ENCODE measurements at regions not wholly inside any gene's neighbourhood (a gene's known extent, or its start where the extent isn't known, plus 50 kb on each side); places are given as distances from the start of the nearest gene placed in this dataset.

GRCh38 chr20:23233341-23233740 is 117.2 kb upstream of the NXT1 start:
- Histone ChIP-seq H2BK120ac (ENCODE audit: low read depth, low read length) (no peak overlapping the region), H4K5ac (ENCODE audit: low read depth, low read length) (no peak overlapping the region), H3K4me1 (ENCODE audit: control insufficient read depth, insufficient read depth, low read length) (peaks cover 11% of the 10 kb centered on the region; the same call in 1 of the 2 replicates), H2BK5ac (ENCODE audit: low read depth, low read length, poor library complexity, severe bottlenecking) (no peak overlapping the region), H2AFZ (replicated peaks; ENCODE audit: low read length, poor library complexity) (no peak overlapping the region), H3K79me1 (ENCODE audit: low read depth in 1 of 2, low read length in 2 of 2) (no peaks in the 10 kb centered on the region), H3K27me3 (ENCODE audit: control insufficient read depth, insufficient read depth, low read length) (peaks cover 6% of the 10 kb centered on the region; the same call in 1 of the 2 replicates), H4K20me1 (ENCODE audit: insufficient read depth, low read length) (no peaks in the 10 kb centered on the region), H3K4me3 (ENCODE audit: insufficient read depth, low read depth, low read length) (no peak overlapping the region), H3K4me2 (ENCODE audit: low read depth, low read length) (no peak overlapping the region), H3K4ac (ENCODE audit: low read depth, low read length) (no peak overlapping the region), H3K9me3 (ENCODE audit: control insufficient read depth, insufficient read depth, low read length) (0 out of 2 replicates have a peak, but pooled peaks cover 4% of the 10 kb centered on the region), H2BK20ac (ENCODE audit: low read depth, low read length) (no peak overlapping the region), H2AK5ac (ENCODE audit: low read depth, low read length) (0 out of 2 replicates have a peak overlapping the region, but pooled peaks have one; percentile 11), H3K9ac (ENCODE audit: low read depth, low read length) (no peak overlapping the region), H4K91ac (ENCODE audit: insufficient read depth, low read depth, low read length) (no peak overlapping the region), H3K56ac (ENCODE audit: extremely low read depth, insufficient read depth, low read length) (no peak overlapping the region), H2BK15ac (ENCODE audit: low read depth, low read length) (no peak overlapping the region), H3K14ac (replicated peaks; ENCODE audit: low read depth, low read length) (no peak overlapping the region), H3K36me3 (ENCODE audit: control insufficient read depth, insufficient read depth, low read length) (no peaks in the 10 kb centered on the region), H3K23ac (ENCODE audit: low read depth, low read length) (no peak overlapping the region), H2AK9ac (replicated peaks; ENCODE audit: low read depth, low read length, poor library complexity) (no peak overlapping the region), H3K9me1 (ENCODE audit: insufficient read depth, low read length) (peaks cover 7% of the 10 kb centered on the region), H3K18ac (ENCODE audit: low read depth, low read length) (no peak overlapping the region), H4K8ac (ENCODE audit: low read depth in 2 of 2, low read length in 2 of 2) (no peak overlapping the region), H3K27ac (ENCODE audit: insufficient read depth, low read length) (no peak overlapping the region)
- dilution Hi-C loops (cut with HindIII; ENCODE audit: low sequenced_read_pairs, unreplicated experiment) (no loop called here), in situ Hi-C loops (cut with MboI; ENCODE audit: low sequenced_read_pairs) (loop anchor here (10.0 kb wide), 1 partner anchor 539 kb away; no protein-coding TSS in a partner anchor), intact Hi-C loops (cut with micrococcal nuclease) (no loop called here)
- WGBS, 2 experiments (ENCODE audit: extremely low coverage in 2 of 2, insufficient read length in 1 of 2): 100% methylated on average over 2 of the region's 6 CpGs; no CpG with 5 or more reads in 1 of the 2 experiments
- DNase-seq: no peak
- ATAC-seq (ENCODE audit: low read depth): no peak
- POLR2A ChIA-PET (ENCODE audit: unreplicated experiment): no interaction called here
- CTCF ChIA-PET: no interaction called here
- TF ChIP-seq SMC3 (IDR thresholded peaks at IDR 0.05; ENCODE audit: low read depth, low read length): no peak
- no peak for TF ChIP-seq RCOR1 (IDR thresholded peaks at IDR 0.05; ENCODE audit: insufficient replicate concordance, low read length)
- no peak for TF ChIP-seq ELK1 (IDR thresholded peaks at IDR 0.05; ENCODE audit: borderline replicate concordance, low read depth, low read length)
- TF ChIP-seq NFE2L2 (IDR thresholded peaks at IDR 0.05; ENCODE audit: low read depth, low read length): no peak
- no peak for TF ChIP-seq CEBPB (IDR thresholded peaks at IDR 0.05; ENCODE audit: low read depth, low read length)
- TF ChIP-seq FOS (IDR thresholded peaks at IDR 0.05; ENCODE audit: low read depth, low read length): no peak
- TF ChIP-seq CHD1 (IDR thresholded peaks at IDR 0.05; ENCODE audit: low read depth, low read length): no peak
- no peak for TF ChIP-seq CTCF (conservative IDR thresholded peaks at IDR 0.05; ENCODE audit: low read depth, low read length)
- no peak for TF ChIP-seq BHLHE40 (IDR thresholded peaks at IDR 0.05; ENCODE audit: low read depth, low read length)
- no peak for TF ChIP-seq MAZ (IDR thresholded peaks at IDR 0.05; ENCODE audit: borderline replicate concordance, low read depth, low read length)
- TF ChIP-seq RAD21 (IDR thresholded peaks at IDR 0.05; ENCODE audit: low read length): no peak
- no peak for TF ChIP-seq MAFK (IDR thresholded peaks at IDR 0.05; ENCODE audit: low read depth, low read length)
- TF ChIP-seq USF2 (IDR thresholded peaks at IDR 0.05; ENCODE audit: low read depth, low read length): no peak
- TF ChIP-seq POLR2A (IDR thresholded peaks at IDR 0.05; ENCODE audit: low read depth, low read length): no peak
- no peak for TF ChIP-seq MXI1 (IDR thresholded peaks at IDR 0.05; ENCODE audit: borderline replicate concordance, low read depth, low read length)
- TF ChIP-seq RFX5 (IDR thresholded peaks at IDR 0.05; ENCODE audit: low read depth, low read length): no peak
- no TSS peak for BruUV-seq (replicated peaks)
